K562 (cell line): ENCODE measurements at regions not wholly inside any gene's neighbourhood (a gene's known extent, or its start where the extent isn't known, plus 50 kb on each side); places are given as distances from the start of the nearest gene placed in this dataset.

ENCODE experiments used
- ATAC-seq: fragments of 200-7000 bp; cut with Tn5 transposase; 3 replicates; pipeline ENCODE4 v1.9.1; 2020; ENCODE audit warnings: moderate library complexity
- BruUV-seq: library from RNA; stranded (reverse); fragments of 400-500 nt; replicated peaks from 2 replicates; lab custom pipeline; 2021; lab: Mats Ljungman, UMichigan
- CTCF ChIA-PET: fragments of 300-600 bp; formaldehyde crosslinking; extraction: SDS; loops from one replicate; lab custom pipeline; 2021; ENCODE audit warnings: low intra/inter-chr PET ratio; lab: Yijun Ruan, JAX
- POLR2A ChIA-PET: fragments of 300-600, 350-650 bp; sonication (Branson Sonifier 250); formaldehyde crosslinking; extraction: SDS; loops from one replicate; lab custom pipeline; 2021; ENCODE audit warnings: antibody characterized with exemption, inconsistent platforms; lab: Yijun Ruan, JAX
- DNase-seq, 4 experiments: peaks; one replicate each; pipeline versions ENCODE4 v3.0.0 to v3.0.0-alpha.2; 2011 to 2018; ENCODE audit warnings: low spot score in 3 of 4, mixed read lengths in 3 of 4; ENCODE audit errors: extremely low read depth in 1 of 4
- FAIRE-seq: peaks from 2 replicates; lab custom pipeline; 2011; peaks lifted over from hg19 to GRCh38; lab: Jason Lieb, UNC
- H2AFZ ChIP-seq: 2 replicates; pipeline ENCODE4 v1.6.0; 2011; ENCODE audit warnings: low read depth, low read length, control low read depth, inconsistent platforms
- H3K27ac ChIP-seq: fragments of 200-600 bp; 3 replicates; pipeline ENCODE4 v1.8.0; 2011; ENCODE audit warnings: low read depth, mild to moderate bottlenecking, control low read depth, inconsistent platforms, low read length, moderate library complexity, mixed read lengths; ENCODE audit errors: extremely low read depth
- H3K27me3 ChIP-seq, 2 experiments: fragments of 300-600 bp in 1 of 2; 2 replicates in 1 of 2; 3 replicates in 1 of 2; pipeline versions ENCODE4 v1.6.0 to v1.8.0; 2011; ENCODE audit warnings: inconsistent platforms in 2 of 2, low read length in 2 of 2, mild to moderate bottlenecking in 1 of 2, mixed read lengths in 1 of 2, moderate library complexity in 1 of 2; ENCODE audit not compliant: control insufficient read depth in 2 of 2, insufficient read depth in 2 of 2
- H3K36me3 ChIP-seq: fragments of 300-600 bp; 3 replicates; pipeline ENCODE4 v1.8.0; 2011; ENCODE audit warnings: mild to moderate bottlenecking, low read length, inconsistent platforms; ENCODE audit not compliant: control insufficient read depth, insufficient read depth
- H3K4me1 ChIP-seq, 2 experiments: fragments of 200-600 bp in 1 of 2; replicated peaks in 1 of 2; 2 replicates in 1 of 2; 3 replicates in 1 of 2; pipeline versions ENCODE4 v1.5.1 to v1.8.0; 2011; ENCODE audit warnings: inconsistent platforms in 2 of 2, low read length in 2 of 2, mild to moderate bottlenecking in 1 of 2, mixed read lengths in 1 of 2, moderate library complexity in 1 of 2; ENCODE audit not compliant: control insufficient read depth in 2 of 2, insufficient read depth in 2 of 2
- H3K4me2 ChIP-seq: 2 replicates; pipeline ENCODE4 v1.6.1; 2011; ENCODE audit warnings: low read length, control low read depth, inconsistent platforms, mixed read lengths; ENCODE audit not compliant: insufficient read depth
- H3K4me3 ChIP-seq: fragments of 200-600 bp; sonication (generic), shearing (Covaris generic); 2 replicates; pipeline ENCODE4 v1.5.1; 2016; ENCODE audit warnings: control low read depth, inconsistent platforms
- H3K79me2 ChIP-seq: fragments of 200-600 bp; 3 replicates; pipeline ENCODE4 v1.8.0; 2011; ENCODE audit warnings: low read length, inconsistent platforms; ENCODE audit not compliant: control insufficient read depth, insufficient read depth
- H3K9ac ChIP-seq, 2 experiments: 2 replicates each; pipeline versions ENCODE4 v1.6.0 to v1.6.1; 2011; ENCODE audit warnings: low read depth in 2 of 2, low read length in 2 of 2, control low read depth in 1 of 2, inconsistent platforms in 1 of 2, mild to moderate bottlenecking in 1 of 2, mixed read lengths in 1 of 2; ENCODE audit not compliant: insufficient read depth in 1 of 2
- H3K9me1 ChIP-seq: one replicate; pipeline ENCODE4 v1.6.0; 2011; ENCODE audit warnings: inconsistent platforms, mild to moderate bottlenecking, low read length, moderate library complexity; ENCODE audit not compliant: control insufficient read depth, insufficient read depth
- H3K9me3 ChIP-seq: replicated peaks from 2 replicates; pipeline ENCODE4 v1.5.1; 2011; ENCODE audit warnings: low read depth, low read length, inconsistent platforms; ENCODE audit not compliant: control insufficient read depth, insufficient read depth
- H4K20me1 ChIP-seq: replicated peaks from 2 replicates; pipeline ENCODE4 v1.6.1; 2011; ENCODE audit warnings: low read length, inconsistent platforms, mixed read lengths; ENCODE audit not compliant: control insufficient read depth, insufficient read depth
- ARID3A ChIP-seq: IDR thresholded peaks from 2 replicates; pipeline ENCODE4 v1.6.1; 2012; ENCODE audit warnings: low read depth, low read length, improper control_type of control experiment, borderline replicate concordance
- ASH1L ChIP-seq: fragments of 450-650 bp; IDR thresholded peaks from 2 replicates; pipeline ENCODE4 v1.6.1; 2018; ENCODE audit warnings: borderline replicate concordance, mild to moderate bottlenecking, low read depth; ENCODE audit not compliant: partially characterized antibody
- CEBPG ChIP-seq, 3 experiments: fragments of 200-800 bp in 1 of 3; sonication (Bioruptor generic) in 1 of 3; sonication (generic) in 1 of 3; formaldehyde crosslinking in 1 of 3; IDR thresholded peaks in 2 of 3; conservative IDR thresholded peaks in 1 of 3; 2 replicates each; pipeline versions ENCODE4 v1.6.1 to v1.8.0; 2016 to 2022; ENCODE audit warnings: missing compliant biosample characterization in 2 of 3, missing genetic modification characterization in 2 of 3, mild to moderate bottlenecking in 1 of 3, missing genetic modification reagents in 1 of 3
- FOSL1 ChIP-seq: fragments of 200-800 bp; sonication (Bioruptor generic); conservative IDR thresholded peaks from 2 replicates; pipeline ENCODE4 v1.6.1; 2016; ENCODE audit warnings: missing genetic modification characterization, missing compliant biosample characterization
- GATAD2A ChIP-seq: fragments of 450-650 bp; IDR thresholded peaks from 2 replicates; pipeline ENCODE4 v1.6.1; 2017
- HBP1 ChIP-seq: fragments of 450-650 bp; formaldehyde crosslinking; IDR thresholded peaks from 2 replicates; pipeline ENCODE4 v1.4.0; 2022; ENCODE audit warnings: missing genetic modification characterization
- HDAC2 ChIP-seq: fragments of 450-650 bp; IDR thresholded peaks from 2 replicates; pipeline ENCODE4 v1.6.1; 2016; ENCODE audit warnings: mild to moderate bottlenecking
- HDAC8 ChIP-seq: fragments of 450-650 bp; IDR thresholded peaks from 2 replicates; pipeline ENCODE4 v1.6.1; 2016; ENCODE audit warnings: mild to moderate bottlenecking, missing genetic modification characterization, moderate library complexity, missing compliant biosample characterization
- IRF9 ChIP-seq: fragments of 450-650 bp; IDR thresholded peaks from 2 replicates; pipeline ENCODE4 v1.6.1; 2016; ENCODE audit warnings: missing biosample characterization, missing genetic modification characterization
- KAT8 ChIP-seq: fragments of 450-650 bp; IDR thresholded peaks from 2 replicates; pipeline ENCODE4 v1.6.1; 2016; ENCODE audit warnings: low read depth, mild to moderate bottlenecking
- MLLT1 ChIP-seq, 2 experiments: fragments of 450-650 bp; IDR thresholded peaks; 2 replicates each; pipeline ENCODE4 v1.6.1; 2016
- NR3C1 ChIP-seq: sonication (generic); formaldehyde crosslinking; IDR thresholded peaks from 2 replicates; pipeline ENCODE4 v1.8.1; 2022; ENCODE audit warnings: missing genetic modification reagents
- PTTG1 ChIP-seq: fragments of 450-650 bp; IDR thresholded peaks from 2 replicates; pipeline ENCODE4 v1.6.1; 2016; ENCODE audit warnings: low read depth, mild to moderate bottlenecking, missing genetic modification characterization, missing compliant biosample characterization
- RBM17 ChIP-seq: fragments of 200-400 bp; formaldehyde crosslinking; IDR thresholded peaks from 2 replicates; pipeline ENCODE4 v1.6.1; 2017; ENCODE audit warnings: low read depth, mild to moderate bottlenecking, low read length, borderline replicate concordance
- TFAM ChIP-seq: fragments of 250-450 bp; sonication (Bioruptor Pico); conservative IDR thresholded peaks from 2 replicates; pipeline ENCODE4 v1.5.0; 2021; ENCODE audit warnings: mild to moderate bottlenecking, moderate library complexity
- ZNF263 ChIP-seq: sonication (generic); formaldehyde crosslinking; IDR thresholded peaks from 2 replicates; pipeline ENCODE4 v1.8.0; 2022; ENCODE audit warnings: mild to moderate bottlenecking, missing genetic modification reagents, borderline replicate concordance
- ZNF507 ChIP-seq: conservative IDR thresholded peaks from 2 replicates; pipeline ENCODE4 v1.6.1; 2017; ENCODE audit warnings: missing genetic modification characterization, missing compliant biosample characterization
- ZNF717 ChIP-seq: fragments of 250-450 bp; sonication (Bioruptor Pico); IDR thresholded peaks from 2 replicates; pipeline ENCODE4 v1.5.0; 2021
- WGBS: fragments of 100-300 bp; shearing (Covaris generic); methylation state at CpG from one replicate; pipeline ENCODE4 v1.1.6; 2016; ENCODE audit warnings: low coverage, mixed read lengths; ENCODE audit not compliant: insufficient coverage; ENCODE audit errors: missing lambda C conversion rate; 5-methylcytosine and 5-hydroxymethylcytosine counted together
- in situ Hi-C: fragments of 300-500 bp; cut with MboI; formaldehyde crosslinking; loops from 4 replicates; pipeline ENCODE4 v1.15.0; 2018; ENCODE audit warnings: inconsistent platforms, mixed read lengths
- intact Hi-C: fragments of 100-400 bp; cut with micrococcal nuclease; formaldehyde crosslinking; loops from 2 replicates; pipeline ENCODE4 v1.14.2; 2022

- Histone ChIP-seq H3K36me3 (no peaks in the 10 kb centered on the region), H3K79me2 (no peaks in the 10 kb centered on the region), H3K9ac (no peak overlapping the region), H3K27ac (no peak overlapping the region), H3K4me3 (no peak overlapping the region), H2AFZ (no peak overlapping the region), H3K4me1 (no peaks in the 10 kb centered on the region), H3K4me2 (no peak overlapping the region), H3K9me3 (no peaks in the 10 kb centered on the region), H3K9me1 (no peaks in the 10 kb centered on the region), H3K27me3 (no peaks in the 10 kb centered on the region), H4K20me1 (no peaks in the 10 kb centered on the region)
- in situ Hi-C loops (no loop called here), intact Hi-C loops (no loop called here)
- TF ChIP-seq FOSL1 (tag) (no peak), CEBPG (CRISPR knock-in tag; IDR thresholded peaks at IDR 0.05) (no peak), CEBPG (tag; conservative IDR thresholded peaks at IDR 0.05 in 1 of 2, IDR thresholded peaks at IDR 0.05 in 1 of 2) (no peak), KAT8 (no peak), IRF9 (tag) (no peak), PTTG1 (tag) (no peak), ZNF507 (no peak), TFAM (no peak), NR3C1 (CRISPR knock-in tag) (no peak), RBM17 (no peak), ARID3A (no peak), ZNF263 (CRISPR knock-in tag) (no peak), HBP1 (CRISPR knock-in tag) (no peak), MLLT1 (IDR thresholded peaks at IDR 0.05) (no peak), HDAC2 (no peak), GATAD2A (no peak), ZNF717 (CRISPR knock-in tag) (no peak), ASH1L (no peak), HDAC8 (tag) (no peak)
- DNase-seq: no peak
- POLR2A ChIA-PET: no interaction called here
- 0% methylated on average over 3 of the region's 3 CpGs for WGBS
- ATAC-seq: no peak
- CTCF ChIA-PET: no interaction called here
- no TSS peak for BruUV-seq
- no peak for FAIRE-seq
These were observed 531.9 kb downstream of the CCDC85A start for GRCh38 chr2:56715683-56716082.
